ENCODE measurements at regions not wholly inside any gene's neighbourhood (a gene's known extent, or its start where the extent isn't known, plus 50 kb on each side); places are given as distances from the start of the nearest gene placed in this dataset.
"Not testable (repeated sequence)": the region's sequence is repeated elsewhere in the genome, so short reads cannot be mapped to it uniquely, and the experiment has no call there.

GRCh38 chr1:220425852-220426251 is 102.1 kb upstream of the MARK1 start:
- no peak for DNase-seq (ENCODE audit: extremely low spot score)
- POLR2A ChIA-PET = no interaction called here
- CTCF ChIA-PET = interaction anchor here (1.0 kb wide), 1 partner anchor 11 kb away, joined by 3 read pairs; no protein-coding TSS in a partner anchor
- no peak for TF ChIP-seq CTCF (IDR thresholded peaks at IDR 0.05; ENCODE audit: control extremely low read depth, extremely low read depth, low read depth, missing control alignments)

GRCh38 chr1:220421508-220421907 is 106.4 kb upstream of the MARK1 start:
- no peak for TF ChIP-seq CTCF (IDR thresholded peaks at IDR 0.05; ENCODE audit: control extremely low read depth, extremely low read depth, low read depth, missing control alignments)
- CTCF ChIA-PET = no interaction called here

GRCh38 chr1:220420726-220421125 is 107.2 kb upstream of the MARK1 start:
- DNase-seq (ENCODE audit: extremely low spot score) = no peak
- TF ChIP-seq CTCF (IDR thresholded peaks at IDR 0.05; ENCODE audit: control extremely low read depth, extremely low read depth, low read depth, missing control alignments) = no peak
- POLR2A ChIA-PET = no interaction called here
- CTCF ChIA-PET = interaction anchor here (1.0 kb wide), 2 partner anchors 11 to 19 kb away, joined by 3 to 5 read pairs; no protein-coding TSS in a partner anchor

More at GRCh38 chr1:220421508-220421907, 106.4 kb upstream of the MARK1 start:
- POLR2A ChIA-PET = no interaction called here
- no peak for DNase-seq (ENCODE audit: extremely low spot score)

- CTCF ChIA-PET; DNase-seq (ENCODE audit: extremely low spot score); POLR2A ChIA-PET: not testable (repeated sequence)
Observed at GRCh38 chr1:220412382-220412781, 115.6 kb upstream of the MARK1 start.

GRCh38 chr1:220410611-220411010 is 117.3 kb upstream of the MARK1 start:
- ChIA-PET CTCF (no interaction called here), POLR2A (no interaction called here)
- DNase-seq (ENCODE audit: extremely low spot score) = no peak
- no peak for TF ChIP-seq CTCF (IDR thresholded peaks at IDR 0.05; ENCODE audit: control extremely low read depth, extremely low read depth, low read depth, missing control alignments)

GRCh38 chr1:220409771-220410595 is 118.0 kb upstream of the MARK1 start:
- CTCF ChIA-PET = no interaction called here
- no peak for TF ChIP-seq CTCF (IDR thresholded peaks at IDR 0.05; ENCODE audit: control extremely low read depth, extremely low read depth, low read depth, missing control alignments)
- no peak for DNase-seq (ENCODE audit: extremely low spot score)
- POLR2A ChIA-PET = no interaction called here

- CTCF ChIA-PET = interaction anchor here (1.3 kb wide), 1 partner anchor 16 kb away, joined by 3 read pairs; no protein-coding TSS in a partner anchor
- POLR2A ChIA-PET = no interaction called here
- TF ChIP-seq CTCF (IDR thresholded peaks at IDR 0.05; ENCODE audit: control extremely low read depth, extremely low read depth, low read depth, missing control alignments) = no peak
- no peak for DNase-seq (ENCODE audit: extremely low spot score)
Observed at GRCh38 chr1:220407191-220407590, 120.7 kb upstream of the MARK1 start.
